Forelimb muscle (tissue), 1 donor: ENCODE measurements at regions not wholly inside any gene's neighbourhood (a gene's known extent, or its start where the extent isn't known, plus 50 kb on each side); places are given as distances from the start of the nearest gene placed in this dataset.
"Not testable (repeated sequence)": the region's sequence is repeated elsewhere in the genome, so short reads cannot be mapped to it uniquely, and the experiment has no call there.

Experiments
- DNase-seq: peaks from one replicate; pipeline ENCODE4 v3.0.0-alpha.2; 2013; ENCODE audit warnings: low read depth

DNA sequence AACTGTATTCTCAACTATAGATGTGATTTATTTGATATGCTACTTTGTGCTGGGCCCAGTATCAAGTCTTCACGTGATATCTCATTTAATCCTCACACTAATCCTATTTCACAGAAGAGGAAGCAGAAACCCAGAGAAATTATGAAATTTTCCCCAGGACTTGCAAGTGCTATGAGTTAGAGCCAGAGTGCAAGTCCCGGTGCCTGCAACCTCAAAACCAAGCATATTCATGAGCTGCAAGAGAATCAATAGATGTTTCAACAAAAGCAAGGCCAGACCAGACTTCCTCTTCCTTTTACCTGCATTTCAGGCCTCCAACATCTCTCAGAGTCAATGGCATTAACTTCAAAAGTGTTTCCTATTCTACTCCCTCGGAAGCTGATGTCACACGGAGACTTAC is 92.2 kb upstream of the GATB start:
- no peak for DNase-seq

GRCh38 chr4:151852202-151852601 is 91.4 kb upstream of the GATB start:
- no peak for DNase-seq

- DNase-seq, result no peak
Measured at GRCh38 chr4:151851354-151851753, 90.5 kb upstream of the GATB start.

DNA sequence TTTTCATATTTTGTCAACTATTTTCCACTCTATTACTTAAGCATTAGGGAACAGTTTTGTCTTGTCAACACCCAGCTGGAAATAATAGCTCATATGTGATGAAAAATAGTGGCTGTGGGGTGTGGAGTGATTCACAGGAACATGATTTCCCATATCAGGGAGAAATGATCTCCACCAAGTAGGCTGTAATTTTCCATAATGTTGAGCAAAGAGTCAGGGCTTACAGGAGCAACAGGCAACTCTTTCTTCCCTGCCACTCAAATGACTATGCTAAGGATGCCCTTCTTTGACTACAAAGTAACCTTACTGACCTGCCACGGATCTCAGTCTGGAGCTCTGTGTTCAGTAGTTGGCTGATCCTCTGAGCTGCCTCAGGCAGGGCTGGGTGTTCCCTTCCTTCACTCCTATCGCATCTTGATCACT is 90.0 kb upstream of the GATB start:
- DNase-seq, result no peak

- DNase-seq, result not testable (repeated sequence)
Measured at GRCh38 chr4:151845551-151845950, 84.7 kb upstream of the GATB start.

- no peak for DNase-seq
Measured at GRCh38 chr4:151842430-151843079, 81.7 kb upstream of the GATB start.

- DNase-seq, result no peak
Measured at GRCh38 chr4:151841107-151841506, 80.3 kb upstream of the GATB start.

DNA sequence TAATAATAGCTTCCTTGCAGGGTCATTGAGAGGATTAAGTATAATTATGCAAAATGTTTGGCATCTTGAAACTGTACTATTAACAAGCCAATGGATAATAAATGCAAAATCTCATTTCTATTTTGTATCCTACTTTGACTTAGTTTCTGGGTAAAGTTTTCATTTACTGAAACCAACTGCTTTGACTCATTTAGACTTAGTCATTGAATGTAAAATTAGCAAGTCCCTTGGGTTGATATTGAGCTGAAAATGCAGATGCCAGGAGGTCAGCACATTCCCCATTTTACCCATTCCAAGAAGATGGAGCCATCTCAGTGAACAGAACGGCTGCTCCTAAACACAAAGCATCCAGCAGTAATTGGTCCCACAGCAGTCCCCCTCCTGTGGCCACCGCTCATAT is 74.7 kb upstream of the GATB start:
- DNase-seq, result no peak

GRCh38 chr4:151833174-151833573 is 72.4 kb upstream of the GATB start:
- DNase-seq, result no peak

DNA sequence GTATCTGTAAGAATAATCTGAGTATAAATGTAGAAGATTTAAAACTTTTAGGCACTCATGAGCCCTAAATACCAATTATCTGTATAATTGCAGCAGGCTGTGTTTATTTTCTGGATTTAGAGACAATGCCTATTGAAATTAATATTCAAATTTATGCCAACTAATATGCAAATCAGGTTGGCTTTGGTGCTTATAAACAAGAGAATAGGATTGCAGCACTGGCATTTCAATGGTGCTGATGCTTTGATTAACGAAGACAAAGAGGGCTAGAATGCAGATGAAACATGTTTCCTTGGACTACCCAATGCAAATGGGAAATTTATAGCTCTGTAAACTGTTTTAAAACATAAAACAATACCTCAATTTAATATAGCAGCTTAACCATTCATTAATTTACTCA is 70.7 kb upstream of the GATB start:
- no peak for DNase-seq

- DNase-seq, result no peak
Measured at GRCh38 chr4:151830168-151830567, 69.4 kb upstream of the GATB start.

- DNase-seq, result no peak
Measured at GRCh38 chr4:151829309-151829708, 68.5 kb upstream of the GATB start.

GRCh38 chr4:151824656-151825055 is 63.8 kb upstream of the GATB start:
- DNase-seq, result no peak

DNA sequence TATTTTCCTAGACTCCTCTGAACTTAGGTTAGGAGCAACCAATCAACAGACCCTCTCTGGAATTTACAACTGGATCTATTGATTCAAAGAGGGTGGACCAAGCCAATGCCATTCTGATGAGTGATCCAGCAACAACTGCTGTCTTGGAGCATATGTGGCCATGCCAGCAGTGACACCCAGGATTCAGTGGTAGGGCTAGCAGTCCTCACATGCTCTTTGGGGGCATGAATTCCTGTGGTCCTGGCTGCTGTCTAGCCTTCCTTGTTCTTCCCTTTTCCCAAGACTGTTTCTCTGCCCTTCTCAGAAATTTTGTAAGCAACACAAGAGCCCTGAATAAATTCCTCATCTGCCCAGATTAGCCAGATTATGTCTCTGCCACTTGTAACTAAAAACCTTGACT is 61.5 kb upstream of the GATB start:
- no peak for DNase-seq

DNA sequence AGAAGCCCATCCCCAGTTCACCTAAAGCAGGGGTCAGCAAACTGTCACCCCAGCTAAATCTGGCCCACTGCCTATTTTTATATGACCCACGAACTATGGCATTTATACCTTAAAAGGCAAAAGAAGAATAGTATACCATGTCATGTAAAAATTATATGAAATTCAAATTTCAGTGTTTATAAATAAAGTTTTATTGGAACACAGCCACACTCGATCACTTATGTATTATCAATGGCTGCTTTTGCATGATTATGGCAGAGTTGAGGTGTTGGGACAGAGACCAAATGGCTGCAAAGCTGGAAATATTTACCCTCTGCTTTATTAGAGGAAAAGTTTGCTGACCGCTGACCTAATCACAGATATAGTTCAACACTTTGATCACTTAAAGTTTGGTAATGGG is 59.2 kb upstream of the GATB start:
- DNase-seq, result no peak

GRCh38 chr4:151811403-151811802 is 50.6 kb upstream of the GATB start:
- no peak for DNase-seq
